ELF-1 (cell line): ENCODE measurements at regions not wholly inside any gene's neighbourhood (a gene's known extent, or its start where the extent isn't known, plus 50 kb on each side); places are given as distances from the start of the nearest gene placed in this dataset.
A peak's percentile ranks its signal among the peaks of the same experiment; 100 is the strongest.
"Not testable (repeated sequence)": the region's sequence is repeated elsewhere in the genome, so short reads cannot be mapped to it uniquely, and the experiment has no call there.

Experiments used
- DNase-seq: peaks from one replicate; pipeline ENCODE4 v3.0.0-alpha.2; 2016; ENCODE audit warnings: low read depth, low spot score

DNA sequence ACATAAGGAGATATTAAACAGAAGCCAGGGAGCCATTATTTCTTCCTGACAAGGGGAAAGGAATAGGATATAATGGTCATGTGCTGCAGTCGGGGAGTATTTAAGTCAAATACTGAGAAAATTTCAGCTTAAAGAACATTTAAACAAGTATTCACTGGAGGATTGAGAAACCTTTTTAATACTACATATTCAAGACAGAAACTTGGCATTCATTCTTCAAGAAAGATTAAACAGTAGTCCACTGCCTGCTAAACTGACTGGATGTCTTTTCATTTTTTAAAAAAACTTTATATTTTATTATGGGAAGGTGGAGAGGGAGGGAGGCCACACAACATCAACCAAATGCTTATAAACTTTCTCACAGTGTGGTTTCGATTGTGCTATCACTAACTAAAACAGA lies 107.4 kb upstream of the CBLB start:
- DNase-seq = no peak

GRCh38 chr3:105979961-105980360 lies 111.1 kb upstream of the CBLB start:
- DNase-seq = no peak

DNA sequence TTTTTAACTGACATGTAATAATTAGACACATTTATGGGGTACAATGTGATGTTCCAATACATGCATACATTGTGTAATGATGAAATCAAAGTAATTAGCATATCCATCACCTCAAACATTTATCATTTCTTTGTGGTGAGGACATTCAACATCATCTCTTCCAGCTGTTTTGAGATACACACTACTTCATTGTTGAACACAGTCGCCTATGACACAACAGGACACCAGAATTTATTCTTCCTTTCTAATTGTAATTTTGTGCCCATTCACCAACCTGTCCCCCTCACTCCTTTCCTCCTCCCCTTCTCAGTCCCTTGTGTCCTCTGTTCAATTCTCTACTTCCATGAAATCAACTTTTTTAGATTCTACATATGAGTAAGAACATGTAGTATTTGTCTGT lies 113.4 kb upstream of the CBLB start:
- DNase-seq = no peak

DNA sequence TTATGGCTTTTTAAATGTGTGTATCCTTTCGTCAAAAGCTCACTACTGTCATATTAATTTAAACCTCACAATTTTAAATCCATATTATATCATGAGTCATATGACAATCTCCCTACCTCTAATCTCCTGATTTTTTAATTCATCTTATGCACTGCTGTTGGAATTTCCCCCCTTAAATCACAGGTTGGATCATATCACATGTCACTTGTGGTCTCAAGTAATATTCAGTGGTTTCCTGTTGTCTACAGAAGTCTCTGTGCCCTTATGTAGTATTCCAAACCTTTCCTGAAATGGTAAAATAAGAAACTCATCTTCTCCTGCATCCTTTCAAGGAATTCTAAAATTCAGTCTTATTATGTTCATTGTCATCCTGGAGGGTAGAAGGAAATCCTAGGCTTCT lies 116.0 kb upstream of the CBLB start:
- no peak for DNase-seq

DNA sequence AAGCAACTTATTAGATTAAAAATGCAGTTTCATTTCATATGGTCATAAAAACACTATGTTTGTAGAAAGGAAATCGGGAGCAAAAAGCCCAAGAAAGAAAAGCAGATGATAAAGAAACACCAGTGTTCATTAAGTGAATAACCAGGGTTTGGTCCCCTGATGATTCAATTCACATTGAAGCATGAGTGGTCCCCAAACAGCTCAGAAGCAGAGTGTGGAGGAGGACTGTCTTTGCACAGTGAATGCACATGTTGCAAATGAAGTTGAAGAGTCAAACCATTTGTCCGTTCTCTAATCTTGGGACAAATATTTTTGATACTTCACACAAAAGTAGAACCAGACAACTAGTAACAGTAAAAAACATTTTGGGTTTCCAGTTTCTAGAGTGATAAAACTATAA lies 117.5 kb upstream of the CBLB start:
- DNase-seq = not testable (repeated sequence)

DNA sequence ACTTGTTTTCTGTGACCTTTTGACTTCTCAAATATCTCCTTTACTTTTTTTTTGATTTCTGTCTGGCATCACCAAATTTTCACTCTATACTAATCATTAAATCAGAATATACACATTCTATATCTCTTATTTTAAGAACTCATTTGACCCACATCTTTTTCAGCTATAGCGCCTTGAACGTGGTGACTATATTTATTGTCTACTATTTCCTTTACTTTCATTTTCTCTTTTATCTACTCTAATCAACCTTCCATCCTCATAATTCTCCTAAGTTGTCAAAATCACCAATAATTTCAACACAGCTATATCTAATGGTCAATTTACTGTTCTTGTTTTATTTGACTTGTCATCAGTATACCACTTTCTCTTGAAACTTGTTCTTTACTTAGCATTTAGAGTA lies 119.0 kb upstream of the CBLB start:
- no peak for DNase-seq

- DNase-seq = no peak
Observed at GRCh38 chr3:105988540-105989212, 119.9 kb upstream of the CBLB start.

DNA sequence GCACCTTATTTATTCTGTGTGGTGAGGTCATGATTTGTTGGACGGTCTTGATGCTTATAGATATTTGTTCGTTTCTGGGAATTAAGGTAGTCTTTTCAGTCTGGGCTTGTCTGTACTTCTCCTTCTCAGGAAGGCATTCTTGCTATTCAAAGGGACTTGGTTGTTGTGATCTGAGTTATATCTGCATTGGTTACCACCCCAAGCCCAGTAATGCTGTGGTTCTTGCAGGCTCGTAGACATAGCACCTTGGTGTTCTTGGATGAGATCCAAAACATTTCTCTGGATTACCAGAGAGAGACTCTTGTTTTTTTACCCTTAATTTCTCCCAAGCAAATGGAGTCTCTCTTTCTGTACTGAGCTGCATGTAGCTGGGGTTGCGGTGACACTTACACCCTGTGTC lies 128.0 kb upstream of the CBLB start:
- DNase-seq = no peak

DNA sequence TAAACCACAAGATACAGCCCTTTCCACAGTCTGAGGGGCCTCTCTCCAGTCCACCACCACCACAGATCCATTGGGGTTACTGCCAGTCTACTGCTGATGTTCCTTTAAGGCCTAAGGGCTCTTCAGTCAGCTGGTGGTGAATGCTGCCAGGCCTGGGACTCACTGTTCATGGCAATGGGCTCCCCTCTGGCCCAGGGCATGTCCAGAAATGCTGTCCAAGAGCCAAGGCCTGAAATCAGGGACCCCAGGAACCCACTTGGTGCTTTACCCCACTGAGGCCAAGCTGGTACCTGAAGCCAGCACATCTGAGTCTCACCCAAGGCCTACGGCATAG lies 128.6 kb upstream of the CBLB start:
- no peak for DNase-seq

- DNase-seq = peak; percentile 51
Observed at GRCh38 chr3:105997800-105998526, 129.2 kb upstream of the CBLB start.

DNA sequence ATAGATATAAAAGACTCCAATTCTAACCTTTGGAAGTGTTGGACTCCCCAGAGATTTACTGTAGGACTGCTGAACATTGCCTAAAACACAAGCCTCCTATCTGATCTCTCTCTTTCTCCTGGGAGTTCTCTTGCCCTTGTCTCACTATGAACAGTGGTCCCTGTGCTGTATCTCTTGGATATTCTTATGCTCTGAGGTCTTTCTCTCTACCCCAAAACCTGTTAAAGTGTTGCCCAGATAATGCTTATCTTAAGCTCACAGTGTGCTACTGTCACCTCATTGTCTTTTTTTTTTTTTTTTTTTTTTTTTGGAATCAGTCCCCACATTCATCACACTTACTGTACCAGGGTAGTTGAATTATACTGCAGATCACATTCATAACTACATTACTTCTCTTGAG lies 131.0 kb upstream of the CBLB start:
- no peak for DNase-seq

DNA sequence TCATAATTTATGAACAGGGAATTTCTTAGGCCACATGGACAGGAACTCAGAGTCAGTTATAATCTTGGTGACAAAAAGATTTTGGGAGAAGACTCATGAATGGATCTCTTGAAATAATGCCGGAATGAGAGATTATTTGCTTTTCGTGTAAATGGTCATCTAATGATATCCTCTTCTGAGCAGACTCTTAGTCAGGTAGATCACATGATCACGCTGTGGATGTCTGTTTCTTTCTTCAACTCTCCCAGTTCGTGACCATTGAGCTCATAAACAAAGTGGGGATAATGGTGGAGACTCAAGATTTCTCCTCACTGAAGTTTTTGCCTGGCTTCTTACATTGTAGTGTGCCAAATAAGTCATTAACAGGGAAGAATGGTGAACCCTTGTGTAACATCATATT lies 133.1 kb upstream of the CBLB start:
- no peak for DNase-seq

- no peak for DNase-seq
Observed at GRCh38 chr3:106004137-106004681, 135.4 kb upstream of the CBLB start.

DNA sequence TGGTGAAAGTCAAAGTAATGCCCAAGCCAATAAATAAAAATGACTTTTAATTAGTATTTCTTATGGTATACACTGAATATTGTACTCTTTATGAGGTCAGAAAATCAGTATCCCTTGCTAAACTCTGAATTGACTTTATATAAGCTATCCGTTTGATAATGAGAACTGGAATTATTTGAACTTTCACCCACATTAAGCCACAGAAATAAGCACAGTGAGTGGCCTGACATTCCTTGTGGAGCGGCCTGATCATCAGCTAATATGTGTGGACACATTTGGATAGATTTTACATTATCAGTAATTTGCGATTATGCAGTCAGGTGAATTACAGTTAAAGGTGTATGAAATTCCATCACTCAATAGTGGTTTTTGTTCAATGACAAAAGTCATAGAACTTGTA lies 136.0 kb upstream of the CBLB start:
- DNase-seq = no peak

DNA sequence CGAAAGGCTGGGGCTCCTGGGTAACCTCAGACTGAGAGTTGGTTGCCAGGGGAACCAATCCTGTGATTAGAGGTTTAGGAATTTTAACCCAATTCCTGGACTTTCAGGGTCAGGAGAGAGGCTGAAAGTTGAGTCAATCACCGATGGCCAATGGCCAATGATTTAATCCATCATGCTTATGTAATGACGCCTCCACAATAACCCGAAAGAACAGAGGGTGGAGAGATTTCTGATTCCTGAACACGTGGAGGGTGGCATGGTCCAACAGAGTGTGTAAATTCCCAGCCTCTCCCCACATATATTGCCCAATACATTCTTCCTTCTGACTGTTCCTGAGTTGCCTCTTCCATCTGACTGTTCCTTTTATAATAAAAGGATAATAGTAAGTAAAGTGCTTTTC lies 137.2 kb upstream of the CBLB start:
- no peak for DNase-seq

DNA sequence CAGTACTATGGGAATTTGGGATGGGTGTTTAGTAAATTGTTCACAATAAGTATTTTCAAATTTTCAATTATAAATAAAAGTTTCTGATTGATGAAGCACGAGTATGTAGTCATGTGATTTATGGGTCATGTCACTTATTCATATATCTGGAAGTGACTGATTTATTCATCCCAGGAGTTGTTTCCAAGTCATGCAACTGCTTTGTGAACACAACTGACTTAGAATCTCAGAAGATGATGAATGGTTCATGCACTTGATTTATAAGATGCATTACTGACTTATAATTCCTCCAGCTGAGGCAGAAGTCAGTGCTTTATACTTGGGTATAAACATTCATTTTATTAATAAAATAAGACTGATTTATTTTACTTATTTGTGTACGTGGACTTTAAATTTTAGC lies 137.8 kb upstream of the CBLB start:
- DNase-seq = no peak

- DNase-seq = no peak
Observed at GRCh38 chr3:106007512-106007911, 138.7 kb upstream of the CBLB start.

DNA sequence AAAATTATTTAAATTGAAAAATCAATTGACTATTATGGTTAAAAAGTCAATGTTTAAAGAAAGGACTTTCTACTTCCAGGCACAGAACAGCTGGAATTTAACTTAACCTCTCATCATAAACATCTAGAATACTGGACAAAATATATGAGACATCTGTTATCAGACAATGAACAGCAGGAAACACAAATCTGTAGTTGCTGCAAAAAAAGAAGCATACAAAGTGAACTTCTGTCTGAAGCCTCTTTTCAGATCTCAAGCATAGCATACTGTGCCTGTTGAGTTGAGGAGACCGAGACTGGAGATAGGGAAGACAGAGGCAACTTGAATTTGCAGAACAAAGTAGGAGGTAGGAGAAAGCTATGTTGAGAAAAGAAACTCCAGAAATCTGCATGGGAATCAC lies 140.0 kb upstream of the CBLB start:
- no peak for DNase-seq

DNA sequence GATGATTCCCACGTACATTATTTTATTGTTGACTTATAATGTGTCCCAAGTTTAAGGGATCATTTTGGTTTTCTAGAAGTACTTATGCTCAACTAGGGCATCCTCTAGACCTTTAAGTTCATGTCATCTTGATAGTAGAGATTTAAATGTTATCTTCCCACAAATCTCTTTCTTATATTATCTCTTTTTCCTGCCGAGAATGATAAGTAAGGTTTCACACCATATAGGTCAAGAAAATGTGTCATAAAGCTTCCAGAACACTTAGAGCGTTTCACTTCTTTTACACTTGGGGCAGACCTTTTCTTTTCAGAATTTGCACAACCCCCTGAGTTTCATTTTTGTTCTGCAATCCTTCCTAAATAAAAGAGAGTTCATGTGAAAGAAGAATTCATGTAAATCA lies 142.0 kb upstream of the CBLB start:
- no peak for DNase-seq

GRCh38 chr3:106013971-106014370 lies 145.2 kb upstream of the CBLB start:
- no peak for DNase-seq

GRCh38 chr3:106014518-106014917 lies 145.7 kb upstream of the CBLB start:
- no peak for DNase-seq

DNA sequence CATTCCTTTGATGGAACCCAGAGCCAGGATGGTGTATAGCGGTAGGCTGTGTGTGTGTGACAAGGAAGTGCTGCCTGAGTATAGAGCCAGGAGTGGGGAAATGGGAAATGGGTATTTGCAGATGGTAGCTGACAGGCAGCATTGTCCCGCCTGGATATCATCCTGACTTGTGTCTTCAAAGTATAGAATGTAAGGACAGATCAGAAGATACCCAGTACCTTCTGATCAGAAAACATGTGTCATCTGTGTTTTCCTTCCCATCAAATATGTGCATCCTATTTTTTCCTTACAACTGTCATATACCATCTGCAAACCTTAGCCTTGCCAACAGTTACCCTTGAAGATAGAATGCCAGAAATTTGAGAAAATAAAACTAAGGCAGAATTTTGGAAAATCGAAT lies 146.2 kb upstream of the CBLB start:
- DNase-seq = no peak

DNA sequence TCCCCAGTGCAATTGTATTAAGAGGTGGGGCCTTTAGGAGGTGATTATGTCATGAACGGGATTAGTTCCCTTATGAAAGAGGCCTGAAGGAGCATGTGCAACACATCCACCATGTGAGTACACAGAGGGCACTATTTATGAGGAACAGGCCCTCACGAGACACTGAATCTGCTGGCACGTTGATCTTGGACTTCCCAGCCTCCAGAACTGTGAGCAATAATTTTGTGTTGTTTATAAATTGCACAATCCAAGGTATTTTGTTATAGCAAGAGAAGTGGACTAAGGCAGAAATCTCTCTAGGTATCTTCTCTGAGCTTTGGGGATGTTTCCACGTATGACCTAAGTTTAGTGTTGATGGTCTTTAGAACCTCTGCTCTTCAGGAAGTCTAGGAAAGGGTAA lies 149.3 kb upstream of the CBLB start:
- DNase-seq = no peak
